Spleen (tissue), 11 donors: ENCODE measurements at regions not wholly inside any gene's neighbourhood (a gene's known extent, or its start where the extent isn't known, plus 50 kb on each side); places are given as distances from the start of the nearest gene placed in this dataset.

Experiments
- DNase-seq: peaks from one replicate; pipeline ENCODE4 v3.0.0-alpha.2; 2020
- H3K27ac ChIP-seq, 8 donors: fragments of 200-600 bp; sonication (generic) in 7 of 8; 1 replicate in 4 of 8; 2 replicates in 4 of 8; pipeline versions ENCODE4 v1.5.0 to v1.8.0; 2016 to 2021; ENCODE audit warnings: inconsistent platforms in 4 of 8, mild to moderate bottlenecking in 4 of 8, moderate library complexity in 1 of 8
- H3K27me3 ChIP-seq, 7 donors: fragments of 200-600 bp; sonication (generic) in 6 of 7; replicated peaks in 1 of 7; 1 replicate in 4 of 7; 2 replicates in 3 of 7; pipeline versions ENCODE4 v1.5.0 to v1.8.0; 2016 to 2021; ENCODE audit warnings: inconsistent platforms in 3 of 7, mild to moderate bottlenecking in 1 of 7
- H3K36me3 ChIP-seq, 6 donors: fragments of 200-600 bp; sonication (generic) in 5 of 6; 1 replicate in 4 of 6; 2 replicates in 2 of 6; pipeline versions ENCODE4 v1.5.0 to v1.8.0; 2016 to 2021; ENCODE audit warnings: inconsistent platforms in 2 of 6
- H3K4me1 ChIP-seq, 6 donors: fragments of 200-600 bp; sonication (generic) in 5 of 6; 1 replicate in 3 of 6; 2 replicates in 3 of 6; pipeline versions ENCODE4 v1.5.0 to v1.8.0; 2016 to 2021; ENCODE audit warnings: inconsistent platforms in 3 of 6
- H3K4me3 ChIP-seq, 8 donors: fragments of 200-600 bp; sonication (generic) in 7 of 8; 1 replicate in 4 of 8; 2 replicates in 4 of 8; pipeline versions ENCODE4 v1.5.0 to v1.8.0; 2016 to 2021; ENCODE audit warnings: inconsistent platforms in 4 of 8, mild to moderate bottlenecking in 4 of 8, moderate library complexity in 2 of 8
- H3K9me3 ChIP-seq, 8 donors: fragments of 200-600 bp; sonication (generic) in 7 of 8; 1 replicate in 4 of 8; 2 replicates in 4 of 8; pipeline versions ENCODE4 v1.5.0 to v1.8.0; 2016 to 2021; ENCODE audit warnings: inconsistent platforms in 4 of 8
- CTCF ChIP-seq, 11 experiments: fragments of 200-600 bp in 7 of 11; fragments of 450-650 bp in 4 of 11; sonication (generic) in 4 of 11; IDR thresholded peaks in 8 of 11; conservative IDR thresholded peaks in 3 of 11; 1 replicate in 7 of 11; 2 replicates in 4 of 11; pipeline versions ENCODE4 v1.4.0 to v1.8.0; 2016 to 2021; ENCODE audit warnings: antibody characterized with exemption in 11 of 11, inconsistent platforms in 4 of 11, mild to moderate bottlenecking in 1 of 11
- POLR2A ChIP-seq, 3 donors: fragments of 450-650 bp; IDR thresholded peaks; one replicate each; pipeline ENCODE4 v1.5.1; 2017; ENCODE audit warnings: antibody characterized with exemption in 3 of 3, mild to moderate bottlenecking in 1 of 3
- POLR2AphosphoS5 ChIP-seq, 3 donors: sonication (generic); formaldehyde crosslinking; IDR thresholded peaks; one replicate each; pipeline ENCODE4 v1.5.1; 2017; ENCODE audit warnings: antibody characterized with exemption in 3 of 3
- WGBS, 5 donors: extraction: QIAGEN DNeasy Blood & Tissue Kit in 3 of 5; methylation state at CpG; one replicate each; pipeline versions ENCODE4 v1.1.5 to v1.1.7; 2013 to 2018; 5-methylcytosine and 5-hydroxymethylcytosine counted together
- intact Hi-C: fragments of 100-400 bp; cut with DNase I; formaldehyde crosslinking; loops from one replicate; pipeline ENCODE4 v1.15.0; 2023; ENCODE audit warnings: low total_unique reads
- donor health status: healthy with polysubstance abuse.
- donor health status: DM: no; HTN: no; CAD: no; lungs with moderate emphysema.
- donor health status: DM: no; HTN: no; CAD: no.
- donor health status: Bipolar disorder and iron deficiency.
- donor health status: healthy.
- donor health status: DM: no; HTN: no; CAD: no.
- donor health status: DM: yes; HTN: yes; CAD: no.

- intact Hi-C loops: no loop called here
- Histone ChIP-seq H3K4me3 (no peak overlapping the region), H3K9me3 (no peaks in the 10 kb centered on the region), H3K27me3 (no peaks in the 10 kb centered on the region), H3K27ac (no peak overlapping the region), H3K36me3 (no peaks in the 10 kb centered on the region), H3K4me1 (no peaks in the 10 kb centered on the region)
- WGBS, 5 donors: 63 to 92% (median 74%) methylated on average over 2 of the region's 2 CpGs
- TF ChIP-seq POLR2AphosphoS5 (IDR thresholded peaks at IDR 0.05) (no peak), POLR2A (IDR thresholded peaks at IDR 0.05) (no peak), CTCF (IDR thresholded peaks at IDR 0.05 in 8 of 11, conservative IDR thresholded peaks at IDR 0.05 in 3 of 11) (no peak)
- no peak for DNase-seq
Measured at GRCh38 chr3:106428565-106428994, 559.8 kb upstream of the CBLB start.

DNA sequence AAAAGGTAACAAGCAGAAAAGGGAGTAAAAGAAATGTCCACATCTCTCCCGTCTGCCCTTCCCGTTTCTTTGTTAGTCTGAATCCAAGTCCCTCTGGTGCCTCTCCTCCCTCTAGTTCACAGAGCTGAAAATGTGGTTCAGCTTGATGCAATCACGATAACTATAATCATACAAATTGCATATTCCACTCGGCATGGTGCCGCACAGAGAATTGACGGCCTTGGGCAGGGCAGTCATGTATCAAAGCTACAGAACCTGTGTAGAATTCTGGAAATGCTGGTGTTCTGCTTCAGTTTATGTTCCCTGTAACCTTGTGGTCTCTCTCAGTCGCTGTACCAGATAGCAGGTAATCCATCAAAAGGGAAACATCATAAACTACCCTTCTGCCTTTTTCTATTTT lies 562.9 kb upstream of the CBLB start:
- 70 to 91% (median 88%) methylated on average over 7 of the region's 7 CpGs for WGBS, 5 donors
- Histone ChIP-seq H3K27ac (no peak overlapping the region), H3K9me3 (no peaks in the 10 kb centered on the region), H3K4me3 (no peak overlapping the region), H3K4me1 (no peaks in the 10 kb centered on the region), H3K36me3 (no peaks in the 10 kb centered on the region), H3K27me3 (no peaks in the 10 kb centered on the region)
- TF ChIP-seq CTCF (IDR thresholded peaks at IDR 0.05 in 8 of 11, conservative IDR thresholded peaks at IDR 0.05 in 3 of 11) (no peak), POLR2AphosphoS5 (IDR thresholded peaks at IDR 0.05) (no peak), POLR2A (IDR thresholded peaks at IDR 0.05) (no peak)
- intact Hi-C loops: no loop called here
- DNase-seq: no peak

- 73 to 91% (median 83%) methylated on average over 1 of the region's 1 CpG for WGBS, 5 donors
- TF ChIP-seq POLR2A (IDR thresholded peaks at IDR 0.05): no peak
- TF ChIP-seq CTCF (IDR thresholded peaks at IDR 0.05 in 8 of 11, conservative IDR thresholded peaks at IDR 0.05 in 3 of 11): no peak
- no peak for TF ChIP-seq POLR2AphosphoS5 (IDR thresholded peaks at IDR 0.05)
- no peak overlapping the region for H3K27ac ChIP-seq
- no peaks in the 10 kb centered on the region for H3K27me3 ChIP-seq
- no peaks in the 10 kb centered on the region for H3K36me3 ChIP-seq
- H3K4me3 ChIP-seq: no peak overlapping the region
- H3K4me1 ChIP-seq: no peaks in the 10 kb centered on the region
- H3K9me3 ChIP-seq: no peaks in the 10 kb centered on the region
- intact Hi-C loops: no loop called here
- no peak for DNase-seq
Measured at GRCh38 chr3:106435899-106436453, 567.2 kb upstream of the CBLB start.

GRCh38 chr3:106438887-106439286 lies 570.1 kb upstream of the CBLB start:
- no peaks in the 10 kb centered on the region for H3K4me1 ChIP-seq
- H3K9me3 ChIP-seq: no peaks in the 10 kb centered on the region
- H3K27me3 ChIP-seq: no peaks in the 10 kb centered on the region
- H3K27ac ChIP-seq: no peak overlapping the region
- H3K36me3 ChIP-seq: no peaks in the 10 kb centered on the region
- no peak for TF ChIP-seq POLR2AphosphoS5 (IDR thresholded peaks at IDR 0.05)
- no peak for TF ChIP-seq POLR2A (IDR thresholded peaks at IDR 0.05)
- TF ChIP-seq CTCF (IDR thresholded peaks at IDR 0.05 in 8 of 11, conservative IDR thresholded peaks at IDR 0.05 in 3 of 11): no peak
- intact Hi-C loops: no loop called here
- H3K4me3 ChIP-seq: no peak overlapping the region
- 92 to 100% (median 94%) methylated on average over 1 of the region's 1 CpG for WGBS, 5 donors
- DNase-seq: no peak
